Dendritic cell treated with granulocyte-macrophage colony-stimulating factor and Interleukin-4, amounts not matched to agents 40 ng/mL and 50 ng/mL, for 4 days (primary cell): ENCODE measurements at regions not wholly inside any gene's neighbourhood (a gene's known extent, or its start where the extent isn't known, plus 50 kb on each side); places are given as distances from the start of the nearest gene placed in this dataset.
"Not testable (repeated sequence)": the region's sequence is repeated elsewhere in the genome, so short reads cannot be mapped to it uniquely, and the experiment has no call there.

ENCODE experiments used
- H3K27ac Mint-ChIP-seq: one replicate; pipeline ENCODE4 v1.8.0; 2022; ENCODE audit warnings: mild to moderate bottlenecking, mixed read lengths
- H3K27me3 Mint-ChIP-seq: one replicate; pipeline ENCODE4 v1.8.0; 2022; ENCODE audit warnings: mild to moderate bottlenecking, mixed read lengths
- H3K36me3 Mint-ChIP-seq: one replicate; pipeline ENCODE4 v1.8.0; 2022; ENCODE audit warnings: low read depth, mixed read lengths
- H3K4me1 Mint-ChIP-seq: one replicate; pipeline ENCODE4 v1.8.0; 2022; ENCODE audit warnings: low read depth, mixed read lengths
- H3K4me3 Mint-ChIP-seq: one replicate; pipeline ENCODE4 v1.8.0; 2022; ENCODE audit warnings: mild to moderate bottlenecking, moderate library complexity, mixed read lengths
- H3K9me3 Mint-ChIP-seq: one replicate; pipeline ENCODE4 v1.8.0; 2022; ENCODE audit warnings: mixed read lengths
- intact Hi-C: fragments of 100-400 bp; cut with micrococcal nuclease; formaldehyde crosslinking; loops from one replicate; pipeline ENCODE4 v1.15.0; 2022

- intact Hi-C loops = no loop called here
- H3K4me1 Mint-ChIP-seq = no peaks in the 10 kb centered on the region
- no peaks in the 10 kb centered on the region for H3K27me3 Mint-ChIP-seq
- no peak overlapping the region for H3K27ac Mint-ChIP-seq
- no peak overlapping the region for H3K4me3 Mint-ChIP-seq
- H3K9me3 Mint-ChIP-seq = no peaks in the 10 kb centered on the region
- H3K36me3 Mint-ChIP-seq = no peaks in the 10 kb centered on the region
Observed at GRCh38 chr14:86780876-86781510, 1212.0 kb downstream of the GALC start.

- no peaks in the 10 kb centered on the region for H3K27me3 Mint-ChIP-seq
- no peaks in the 10 kb centered on the region for H3K4me1 Mint-ChIP-seq
- intact Hi-C loops = no loop called here
- H3K27ac Mint-ChIP-seq = no peak overlapping the region
- no peak overlapping the region for H3K4me3 Mint-ChIP-seq
- no peaks in the 10 kb centered on the region for H3K9me3 Mint-ChIP-seq
- no peaks in the 10 kb centered on the region for H3K36me3 Mint-ChIP-seq
Observed at GRCh38 chr14:86780461-86780860, 1212.5 kb downstream of the GALC start.

- intact Hi-C loops = no loop called here
- H3K4me3 Mint-ChIP-seq = no peak overlapping the region
- H3K36me3 Mint-ChIP-seq = no peaks in the 10 kb centered on the region
- H3K27me3 Mint-ChIP-seq = no peaks in the 10 kb centered on the region
- H3K27ac Mint-ChIP-seq = no peak overlapping the region
- H3K4me1 Mint-ChIP-seq = no peaks in the 10 kb centered on the region
- H3K9me3 Mint-ChIP-seq = no peaks in the 10 kb centered on the region
Observed at GRCh38 chr14:86779416-86779815, 1213.6 kb downstream of the GALC start.

GRCh38 chr14:86777963-86778602 is 1214.9 kb downstream of the GALC start:
- Mint-ChIP-seq H3K27ac (no peak overlapping the region), H3K36me3 (no peaks in the 10 kb centered on the region), H3K9me3 (no peaks in the 10 kb centered on the region), H3K4me3 (no peak overlapping the region), H3K27me3 (no peaks in the 10 kb centered on the region), H3K4me1 (no peaks in the 10 kb centered on the region)
- intact Hi-C loops = no loop called here

- H3K9me3 Mint-ChIP-seq, H3K27ac Mint-ChIP-seq, H3K36me3 Mint-ChIP-seq, H3K27me3 Mint-ChIP-seq, intact Hi-C loops, H3K4me1 Mint-ChIP-seq, H3K4me3 Mint-ChIP-seq: not testable (repeated sequence)
Observed at GRCh38 chr14:86775896-86776295, 1217.1 kb downstream of the GALC start.

GRCh38 chr14:86774916-86775315 is 1218.1 kb downstream of the GALC start:
- no peaks in the 10 kb centered on the region for H3K9me3 Mint-ChIP-seq
- H3K27ac Mint-ChIP-seq = no peak overlapping the region
- no peaks in the 10 kb centered on the region for H3K27me3 Mint-ChIP-seq
- intact Hi-C loops = no loop called here
- peaks cover 9% of the 10 kb centered on the region for H3K4me1 Mint-ChIP-seq
- H3K36me3 Mint-ChIP-seq = no peaks in the 10 kb centered on the region
- no peak overlapping the region for H3K4me3 Mint-ChIP-seq

- Mint-ChIP-seq H3K9me3 (no peaks in the 10 kb centered on the region), H3K27ac (no peak overlapping the region), H3K4me1 (peaks cover 9% of the 10 kb centered on the region), H3K27me3 (no peaks in the 10 kb centered on the region), H3K36me3 (no peaks in the 10 kb centered on the region), H3K4me3 (no peak overlapping the region)
- intact Hi-C loops = no loop called here
Observed at GRCh38 chr14:86772075-86772474, 1220.9 kb downstream of the GALC start.

- Mint-ChIP-seq H3K4me3 (no peak overlapping the region), H3K4me1 (peaks cover 19% of the 10 kb centered on the region), H3K36me3 (no peaks in the 10 kb centered on the region), H3K9me3 (no peaks in the 10 kb centered on the region), H3K27ac (no peak overlapping the region), H3K27me3 (no peaks in the 10 kb centered on the region)
- intact Hi-C loops = no loop called here
Observed at GRCh38 chr14:86770186-86770585, 1222.8 kb downstream of the GALC start.

- Mint-ChIP-seq H3K27ac (no peak overlapping the region), H3K4me1 (peaks cover 27% of the 10 kb centered on the region), H3K4me3 (no peak overlapping the region), H3K9me3 (no peaks in the 10 kb centered on the region), H3K36me3 (no peaks in the 10 kb centered on the region), H3K27me3 (no peaks in the 10 kb centered on the region)
- intact Hi-C loops = no loop called here
Observed at GRCh38 chr14:86766469-86766868, 1226.5 kb downstream of the GALC start.

GRCh38 chr14:86761611-86762010 is 1231.4 kb downstream of the GALC start:
- Mint-ChIP-seq H3K4me1 (peaks cover 23% of the 10 kb centered on the region), H3K27me3 (no peaks in the 10 kb centered on the region), H3K9me3 (no peaks in the 10 kb centered on the region)

GRCh38 chr14:86756521-86757190 is 1226.7 kb downstream of the FLRT2 start:
- H3K27me3 Mint-ChIP-seq = no peaks in the 10 kb centered on the region
- no peaks in the 10 kb centered on the region for H3K36me3 Mint-ChIP-seq
- no peak overlapping the region for H3K27ac Mint-ChIP-seq
- intact Hi-C loops = no loop called here
- no peak overlapping the region for H3K4me3 Mint-ChIP-seq
- no peaks in the 10 kb centered on the region for H3K4me1 Mint-ChIP-seq
- H3K9me3 Mint-ChIP-seq = peaks cover 27% of the 10 kb centered on the region

More at GRCh38 chr14:86761611-86762010, 1231.4 kb downstream of the GALC start:
- Mint-ChIP-seq H3K4me3 (no peak overlapping the region), H3K36me3 (no peaks in the 10 kb centered on the region), H3K27ac (no peak overlapping the region)
- intact Hi-C loops = no loop called here

- H3K27ac Mint-ChIP-seq, H3K36me3 Mint-ChIP-seq, intact Hi-C loops, H3K4me1 Mint-ChIP-seq, H3K27me3 Mint-ChIP-seq, H3K4me3 Mint-ChIP-seq: not testable (repeated sequence)
- peaks cover 69% of the 10 kb centered on the region for H3K9me3 Mint-ChIP-seq
Observed at GRCh38 chr14:86750488-86750887, 1220.5 kb downstream of the FLRT2 start.

- intact Hi-C loops = no loop called here
- Mint-ChIP-seq H3K36me3 (no peaks in the 10 kb centered on the region), H3K4me1 (no peaks in the 10 kb centered on the region), H3K4me3 (no peak overlapping the region), H3K27ac (no peak overlapping the region), H3K27me3 (no peaks in the 10 kb centered on the region), H3K9me3 (no peaks in the 10 kb centered on the region)
Observed at GRCh38 chr14:86739761-86740160, 1209.8 kb downstream of the FLRT2 start.

GRCh38 chr14:86731427-86731826 is 1201.5 kb downstream of the FLRT2 start:
- H3K4me1 Mint-ChIP-seq, intact Hi-C loops, H3K4me3 Mint-ChIP-seq, H3K27me3 Mint-ChIP-seq, H3K9me3 Mint-ChIP-seq, H3K36me3 Mint-ChIP-seq, H3K27ac Mint-ChIP-seq: not testable (repeated sequence)
